SK-N-SH (cell line): ENCODE measurements at regions not wholly inside any gene's neighbourhood (a gene's known extent, or its start where the extent isn't known, plus 50 kb on each side); places are given as distances from the start of the nearest gene placed in this dataset.

Experiments used
- FOXM1 ChIP-seq: IDR thresholded peaks from 2 replicates; pipeline ENCODE4 v1.4.0; 2012; ENCODE audit warnings: low read depth, mild to moderate bottlenecking
- GATA2 ChIP-seq: sonication (generic); formaldehyde crosslinking; IDR thresholded peaks from 2 replicates; pipeline ENCODE4 v1.5.0; 2020; ENCODE audit warnings: mild to moderate bottlenecking, missing genetic modification reagents
- JUND ChIP-seq: IDR thresholded peaks from 2 replicates; pipeline ENCODE4 v1.4.0; 2012
- MEF2A ChIP-seq: IDR thresholded peaks from 2 replicates; pipeline ENCODE4 v1.4.0; 2012; ENCODE audit warnings: low read depth, borderline replicate concordance
- POLR2AphosphoS5 ChIP-seq: IDR thresholded peaks from 2 replicates; pipeline ENCODE4 v1.6.1; 2012; ENCODE audit warnings: low read depth, low read length
- RAD21 ChIP-seq: IDR thresholded peaks from 2 replicates; pipeline ENCODE4 v1.6.1; 2012; ENCODE audit warnings: mild to moderate bottlenecking, low read length
- RCOR1 ChIP-seq: fragments of 150-350 bp; IDR thresholded peaks from 2 replicates; pipeline ENCODE4 v1.6.1; 2017; ENCODE audit warnings: antibody characterized with exemption, low read length
- TAF1 ChIP-seq: IDR thresholded peaks from 2 replicates; pipeline ENCODE4 v1.6.1; 2012; ENCODE audit warnings: low read depth, mild to moderate bottlenecking, low read length, moderate library complexity, borderline replicate concordance
- TF ChIP-seq, protein P1 (sequence below): fragments of 200-600 bp; sonication (generic); IDR thresholded peaks from 2 replicates; pipeline ENCODE4 v1.6.1; 2017; ENCODE audit warnings: antibody characterized with exemption, mild to moderate bottlenecking, moderate library complexity
- TF ChIP-seq, protein P2 (sequence below): fragments of 150-350 bp; IDR thresholded peaks from 2 replicates; pipeline ENCODE4 v1.6.1; 2017; ENCODE audit warnings: antibody characterized with exemption, low read length, low read depth, borderline replicate concordance
- TF ChIP-seq, protein P3 (sequence below): IDR thresholded peaks from 2 replicates; pipeline ENCODE4; 2012
- TF ChIP-seq, protein P4 (sequence below): IDR thresholded peaks from 2 replicates; pipeline ENCODE4 v1.4.0; 2012; ENCODE audit warnings: low read depth, borderline replicate concordance
- TF ChIP-seq, protein P5 (sequence below): IDR thresholded peaks from 2 replicates; pipeline ENCODE4 v1.6.1; 2012; ENCODE audit warnings: mild to moderate bottlenecking, low read depth, low read length, moderate library complexity

DNA sequence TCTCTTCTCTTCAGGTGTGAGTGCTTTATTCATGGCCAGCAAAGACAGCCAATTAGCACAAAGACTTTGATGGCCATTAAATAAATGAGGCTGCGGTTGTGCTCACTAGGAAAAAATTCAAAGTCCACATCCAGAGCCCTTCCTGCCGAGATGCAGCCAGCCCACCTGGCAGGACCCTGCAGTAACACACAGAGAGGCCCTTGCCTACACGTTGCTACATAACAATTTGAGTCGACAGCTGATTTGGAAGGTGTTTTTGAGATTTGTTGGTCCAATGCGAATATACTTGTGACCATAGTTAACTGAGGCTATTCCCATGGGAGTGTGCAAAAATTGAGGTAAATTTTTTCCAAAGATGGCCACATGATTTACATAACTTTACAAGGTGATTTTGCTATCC, 605.4 kb upstream of the HTR1E start:
- TF ChIP-seq RCOR1 (no peak), JUND (no peak), MEF2A (no peak), RAD21 (no peak), TAF1 (no peak), GATA2 (no peak), POLR2AphosphoS5 (no peak), FOXM1 (no peak)
- TF ChIP-seq, protein P1, sequence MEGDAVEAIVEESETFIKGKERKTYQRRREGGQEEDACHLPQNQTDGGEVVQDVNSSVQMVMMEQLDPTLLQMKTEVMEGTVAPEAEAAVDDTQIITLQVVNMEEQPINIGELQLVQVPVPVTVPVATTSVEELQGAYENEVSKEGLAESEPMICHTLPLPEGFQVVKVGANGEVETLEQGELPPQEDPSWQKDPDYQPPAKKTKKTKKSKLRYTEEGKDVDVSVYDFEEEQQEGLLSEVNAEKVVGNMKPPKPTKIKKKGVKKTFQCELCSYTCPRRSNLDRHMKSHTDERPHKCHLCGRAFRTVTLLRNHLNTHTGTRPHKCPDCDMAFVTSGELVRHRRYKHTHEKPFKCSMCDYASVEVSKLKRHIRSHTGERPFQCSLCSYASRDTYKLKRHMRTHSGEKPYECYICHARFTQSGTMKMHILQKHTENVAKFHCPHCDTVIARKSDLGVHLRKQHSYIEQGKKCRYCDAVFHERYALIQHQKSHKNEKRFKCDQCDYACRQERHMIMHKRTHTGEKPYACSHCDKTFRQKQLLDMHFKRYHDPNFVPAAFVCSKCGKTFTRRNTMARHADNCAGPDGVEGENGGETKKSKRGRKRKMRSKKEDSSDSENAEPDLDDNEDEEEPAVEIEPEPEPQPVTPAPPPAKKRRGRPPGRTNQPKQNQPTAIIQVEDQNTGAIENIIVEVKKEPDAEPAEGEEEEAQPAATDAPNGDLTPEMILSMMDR: no peak
- TF ChIP-seq, protein P2, sequence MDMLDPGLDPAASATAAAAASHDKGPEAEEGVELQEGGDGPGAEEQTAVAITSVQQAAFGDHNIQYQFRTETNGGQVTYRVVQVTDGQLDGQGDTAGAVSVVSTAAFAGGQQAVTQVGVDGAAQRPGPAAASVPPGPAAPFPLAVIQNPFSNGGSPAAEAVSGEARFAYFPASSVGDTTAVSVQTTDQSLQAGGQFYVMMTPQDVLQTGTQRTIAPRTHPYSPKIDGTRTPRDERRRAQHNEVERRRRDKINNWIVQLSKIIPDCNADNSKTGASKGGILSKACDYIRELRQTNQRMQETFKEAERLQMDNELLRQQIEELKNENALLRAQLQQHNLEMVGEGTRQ: no peak
- TF ChIP-seq, protein P3, sequence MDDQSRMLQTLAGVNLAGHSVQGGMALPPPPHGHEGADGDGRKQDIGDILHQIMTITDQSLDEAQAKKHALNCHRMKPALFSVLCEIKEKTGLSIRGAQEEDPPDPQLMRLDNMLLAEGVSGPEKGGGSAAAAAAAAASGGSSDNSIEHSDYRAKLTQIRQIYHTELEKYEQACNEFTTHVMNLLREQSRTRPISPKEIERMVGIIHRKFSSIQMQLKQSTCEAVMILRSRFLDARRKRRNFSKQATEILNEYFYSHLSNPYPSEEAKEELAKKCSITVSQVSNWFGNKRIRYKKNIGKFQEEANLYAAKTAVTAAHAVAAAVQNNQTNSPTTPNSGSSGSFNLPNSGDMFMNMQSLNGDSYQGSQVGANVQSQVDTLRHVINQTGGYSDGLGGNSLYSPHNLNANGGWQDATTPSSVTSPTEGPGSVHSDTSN: no peak
- TF ChIP-seq, protein P4, sequence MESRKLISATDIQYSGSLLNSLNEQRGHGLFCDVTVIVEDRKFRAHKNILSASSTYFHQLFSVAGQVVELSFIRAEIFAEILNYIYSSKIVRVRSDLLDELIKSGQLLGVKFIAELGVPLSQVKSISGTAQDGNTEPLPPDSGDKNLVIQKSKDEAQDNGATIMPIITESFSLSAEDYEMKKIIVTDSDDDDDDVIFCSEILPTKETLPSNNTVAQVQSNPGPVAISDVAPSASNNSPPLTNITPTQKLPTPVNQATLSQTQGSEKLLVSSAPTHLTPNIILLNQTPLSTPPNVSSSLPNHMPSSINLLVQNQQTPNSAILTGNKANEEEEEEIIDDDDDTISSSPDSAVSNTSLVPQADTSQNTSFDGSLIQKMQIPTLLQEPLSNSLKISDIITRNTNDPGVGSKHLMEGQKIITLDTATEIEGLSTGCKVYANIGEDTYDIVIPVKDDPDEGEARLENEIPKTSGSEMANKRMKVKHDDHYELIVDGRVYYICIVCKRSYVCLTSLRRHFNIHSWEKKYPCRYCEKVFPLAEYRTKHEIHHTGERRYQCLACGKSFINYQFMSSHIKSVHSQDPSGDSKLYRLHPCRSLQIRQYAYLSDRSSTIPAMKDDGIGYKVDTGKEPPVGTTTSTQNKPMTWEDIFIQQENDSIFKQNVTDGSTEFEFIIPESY: no peak
- TF ChIP-seq, protein P5, sequence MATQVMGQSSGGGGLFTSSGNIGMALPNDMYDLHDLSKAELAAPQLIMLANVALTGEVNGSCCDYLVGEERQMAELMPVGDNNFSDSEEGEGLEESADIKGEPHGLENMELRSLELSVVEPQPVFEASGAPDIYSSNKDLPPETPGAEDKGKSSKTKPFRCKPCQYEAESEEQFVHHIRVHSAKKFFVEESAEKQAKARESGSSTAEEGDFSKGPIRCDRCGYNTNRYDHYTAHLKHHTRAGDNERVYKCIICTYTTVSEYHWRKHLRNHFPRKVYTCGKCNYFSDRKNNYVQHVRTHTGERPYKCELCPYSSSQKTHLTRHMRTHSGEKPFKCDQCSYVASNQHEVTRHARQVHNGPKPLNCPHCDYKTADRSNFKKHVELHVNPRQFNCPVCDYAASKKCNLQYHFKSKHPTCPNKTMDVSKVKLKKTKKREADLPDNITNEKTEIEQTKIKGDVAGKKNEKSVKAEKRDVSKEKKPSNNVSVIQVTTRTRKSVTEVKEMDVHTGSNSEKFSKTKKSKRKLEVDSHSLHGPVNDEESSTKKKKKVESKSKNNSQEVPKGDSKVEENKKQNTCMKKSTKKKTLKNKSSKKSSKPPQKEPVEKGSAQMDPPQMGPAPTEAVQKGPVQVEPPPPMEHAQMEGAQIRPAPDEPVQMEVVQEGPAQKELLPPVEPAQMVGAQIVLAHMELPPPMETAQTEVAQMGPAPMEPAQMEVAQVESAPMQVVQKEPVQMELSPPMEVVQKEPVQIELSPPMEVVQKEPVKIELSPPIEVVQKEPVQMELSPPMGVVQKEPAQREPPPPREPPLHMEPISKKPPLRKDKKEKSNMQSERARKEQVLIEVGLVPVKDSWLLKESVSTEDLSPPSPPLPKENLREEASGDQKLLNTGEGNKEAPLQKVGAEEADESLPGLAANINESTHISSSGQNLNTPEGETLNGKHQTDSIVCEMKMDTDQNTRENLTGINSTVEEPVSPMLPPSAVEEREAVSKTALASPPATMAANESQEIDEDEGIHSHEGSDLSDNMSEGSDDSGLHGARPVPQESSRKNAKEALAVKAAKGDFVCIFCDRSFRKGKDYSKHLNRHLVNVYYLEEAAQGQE: no peak
